Middle frontal gyrus (tissue), 1 donor: ENCODE measurements at regions not wholly inside any gene's neighbourhood (a gene's known extent, or its start where the extent isn't known, plus 50 kb on each side); places are given as distances from the start of the nearest gene placed in this dataset.

Experiments
- DNase-seq: peaks from one replicate; pipeline ENCODE4 v3.0.0-alpha.2; 2015; ENCODE audit warnings: low spot score; ENCODE audit errors: extremely low spot score

- no peak for DNase-seq
Measured at GRCh38 chr1:221800831-221801230, 58.9 kb upstream of the DUSP10 start.

- no peak for DNase-seq
Measured at GRCh38 chr1:221797506-221797905, 55.6 kb upstream of the DUSP10 start.

- DNase-seq = no peak
Measured at GRCh38 chr1:221796700-221797099, 54.8 kb upstream of the DUSP10 start.

GRCh38 chr1:221795380-221795779, 53.5 kb upstream of the DUSP10 start:
- no peak for DNase-seq

- DNase-seq = no peak
Measured at GRCh38 chr1:221794935-221795334, 53.0 kb upstream of the DUSP10 start.

- no peak for DNase-seq
Measured at GRCh38 chr1:221794079-221794670, 52.3 kb upstream of the DUSP10 start.

GRCh38 chr1:221793439-221794078, 51.7 kb upstream of the DUSP10 start:
- DNase-seq = no peak

- no peak for DNase-seq
Measured at GRCh38 chr1:221791846-221792245, 50.0 kb upstream of the DUSP10 start.
